ENCODE measurements at regions not wholly inside any gene's neighbourhood (a gene's known extent, or its start where the extent isn't known, plus 50 kb on each side); places are given as distances from the start of the nearest gene placed in this dataset.

DNA sequence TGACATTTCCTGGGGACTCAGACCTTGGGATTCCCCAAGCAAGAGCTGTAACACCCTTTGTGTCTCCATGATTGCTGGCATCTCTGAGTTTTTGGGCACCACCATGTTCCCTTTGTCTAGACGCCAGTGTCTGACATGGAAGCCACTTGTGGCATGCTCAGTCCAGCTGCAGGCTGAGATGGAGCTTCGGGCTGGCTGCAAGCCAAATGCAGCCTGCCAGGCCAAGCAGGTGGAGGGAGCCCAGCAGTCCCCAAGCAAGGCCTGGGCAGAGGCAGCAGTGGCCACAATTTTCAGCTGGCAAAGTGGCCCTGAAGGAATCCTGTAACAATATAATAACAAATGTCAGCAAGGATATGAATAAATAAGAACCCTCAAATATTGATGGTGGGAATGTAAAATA, 86.2 kb upstream of the ABCB5 start:
- TF ChIP-seq, protein P1, sequence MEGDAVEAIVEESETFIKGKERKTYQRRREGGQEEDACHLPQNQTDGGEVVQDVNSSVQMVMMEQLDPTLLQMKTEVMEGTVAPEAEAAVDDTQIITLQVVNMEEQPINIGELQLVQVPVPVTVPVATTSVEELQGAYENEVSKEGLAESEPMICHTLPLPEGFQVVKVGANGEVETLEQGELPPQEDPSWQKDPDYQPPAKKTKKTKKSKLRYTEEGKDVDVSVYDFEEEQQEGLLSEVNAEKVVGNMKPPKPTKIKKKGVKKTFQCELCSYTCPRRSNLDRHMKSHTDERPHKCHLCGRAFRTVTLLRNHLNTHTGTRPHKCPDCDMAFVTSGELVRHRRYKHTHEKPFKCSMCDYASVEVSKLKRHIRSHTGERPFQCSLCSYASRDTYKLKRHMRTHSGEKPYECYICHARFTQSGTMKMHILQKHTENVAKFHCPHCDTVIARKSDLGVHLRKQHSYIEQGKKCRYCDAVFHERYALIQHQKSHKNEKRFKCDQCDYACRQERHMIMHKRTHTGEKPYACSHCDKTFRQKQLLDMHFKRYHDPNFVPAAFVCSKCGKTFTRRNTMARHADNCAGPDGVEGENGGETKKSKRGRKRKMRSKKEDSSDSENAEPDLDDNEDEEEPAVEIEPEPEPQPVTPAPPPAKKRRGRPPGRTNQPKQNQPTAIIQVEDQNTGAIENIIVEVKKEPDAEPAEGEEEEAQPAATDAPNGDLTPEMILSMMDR (IDR thresholded peaks at IDR 0.05; ENCODE audit: insufficient read depth, low read length, poor library complexity, severe bottlenecking), result no peak
- TF ChIP-seq EZH2phosphoT487 (conservative IDR thresholded peaks at IDR 0.05; ENCODE audit: low read length), result no peak

All from SU-DHL-6 (cell line).